Activated naive CD4-positive, alpha-beta T cell treated with anti-CD3 and anti-CD28 coated beads, Interleukin-2, amount 10 ng/mL, durations not matched to agents 7 days and 5 days (primary cell): ENCODE measurements at regions not wholly inside any gene's neighbourhood (a gene's known extent, or its start where the extent isn't known, plus 50 kb on each side); places are given as distances from the start of the nearest gene placed in this dataset.
"Not testable (repeated sequence)": the region's sequence is repeated elsewhere in the genome, so short reads cannot be mapped to it uniquely, and the experiment has no call there.

Source experiments
- CTCF ChIA-PET: fragments of 350-600 bp; sonication (Branson Sonifier 250); formaldehyde crosslinking; loops from one replicate; lab custom pipeline; 2021; ENCODE audit warnings: antibody characterized with exemption; lab: Charles Lee
- DNase-seq: peaks from one replicate; pipeline ENCODE4 v3.0.0-alpha.2; 2020
- H3K27ac Mint-ChIP-seq: one replicate; pipeline ENCODE4 v1.8.0; 2021; ENCODE audit warnings: mild to moderate bottlenecking, moderate library complexity, mixed read lengths
- H3K27me3 Mint-ChIP-seq: one replicate; pipeline ENCODE4 v1.8.0; 2021; ENCODE audit warnings: mild to moderate bottlenecking, mixed read lengths
- H3K36me3 Mint-ChIP-seq: one replicate; pipeline ENCODE4 v1.8.0; 2021; ENCODE audit warnings: mixed read lengths
- H3K4me1 Mint-ChIP-seq: one replicate; pipeline ENCODE4 v1.8.0; 2021; ENCODE audit warnings: mixed read lengths
- H3K4me3 Mint-ChIP-seq: one replicate; pipeline ENCODE4 v1.8.0; 2021; ENCODE audit warnings: mild to moderate bottlenecking, moderate library complexity, mixed read lengths
- H3K9me3 Mint-ChIP-seq: one replicate; pipeline ENCODE4 v1.8.0; 2021; ENCODE audit warnings: mixed read lengths

GRCh38 chr20:7790189-7790588 lies 150.1 kb downstream of the HAO1 start:
- no peaks in the 10 kb centered on the region for H3K27me3 Mint-ChIP-seq
- no peak overlapping the region for H3K4me3 Mint-ChIP-seq
- peaks cover 5% of the 10 kb centered on the region for H3K9me3 Mint-ChIP-seq
- no peaks in the 10 kb centered on the region for H3K4me1 Mint-ChIP-seq
- H3K27ac Mint-ChIP-seq, result no peak overlapping the region
- CTCF ChIA-PET, result no interaction called here
- H3K36me3 Mint-ChIP-seq, result no peaks in the 10 kb centered on the region
- DNase-seq, result no peak

- no peaks in the 10 kb centered on the region for H3K4me1 Mint-ChIP-seq
- CTCF ChIA-PET, result interaction anchor here (0.6 kb wide), 1 partner anchor 1714 kb away, joined by 5 read pairs; no protein-coding TSS in a partner anchor
- H3K9me3 Mint-ChIP-seq, result peaks cover 2% of the 10 kb centered on the region
- no peaks in the 10 kb centered on the region for H3K27me3 Mint-ChIP-seq
- DNase-seq, result no peak
- H3K4me3 Mint-ChIP-seq, result no peak overlapping the region
- H3K36me3 Mint-ChIP-seq, result no peaks in the 10 kb centered on the region
- H3K27ac Mint-ChIP-seq, result no peak overlapping the region
These were observed 147.9 kb downstream of the HAO1 start for GRCh38 chr20:7792150-7792869.

DNA sequence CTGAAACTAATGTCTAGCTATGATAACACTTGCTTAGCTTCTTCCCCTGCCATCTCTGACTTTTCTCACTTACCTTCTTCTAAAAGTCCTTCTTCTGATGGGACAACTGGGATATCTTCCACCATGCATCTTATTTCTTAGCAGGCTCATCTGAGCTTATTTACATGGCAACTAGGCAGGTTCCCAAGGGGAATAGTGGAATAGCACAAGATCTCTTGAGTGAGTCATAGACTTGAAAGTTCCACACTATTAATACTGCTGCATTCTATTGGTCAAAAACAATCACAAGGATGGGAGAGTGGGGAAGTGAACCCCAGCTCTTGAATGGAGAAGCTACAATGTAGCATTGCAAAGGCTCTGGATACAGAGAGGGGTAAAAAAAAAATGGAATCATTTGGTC lies 142.1 kb downstream of the HAO1 start:
- CTCF ChIA-PET, result interaction anchor here (0.7 kb wide), 1 partner anchor 1639 kb away, joined by 3 read pairs; no protein-coding TSS in a partner anchor
- H3K4me3 Mint-ChIP-seq, result no peak overlapping the region

GRCh38 chr20:7799862-7800261 lies 140.4 kb downstream of the HAO1 start:
- DNase-seq, result no peak
- Mint-ChIP-seq H3K4me3 (no peak overlapping the region), H3K36me3 (no peaks in the 10 kb centered on the region), H3K9me3 (peaks cover 11% of the 10 kb centered on the region), H3K27ac (no peak overlapping the region), H3K27me3 (no peaks in the 10 kb centered on the region), H3K4me1 (no peaks in the 10 kb centered on the region)
- CTCF ChIA-PET, result no interaction called here

More for the DNA sequence above, 142.1 kb downstream of the HAO1 start:
- Mint-ChIP-seq H3K27me3 (no peaks in the 10 kb centered on the region), H3K9me3 (peaks cover 3% of the 10 kb centered on the region), H3K27ac (no peak overlapping the region), H3K4me1 (no peaks in the 10 kb centered on the region), H3K36me3 (no peaks in the 10 kb centered on the region)
- DNase-seq, result no peak

DNA sequence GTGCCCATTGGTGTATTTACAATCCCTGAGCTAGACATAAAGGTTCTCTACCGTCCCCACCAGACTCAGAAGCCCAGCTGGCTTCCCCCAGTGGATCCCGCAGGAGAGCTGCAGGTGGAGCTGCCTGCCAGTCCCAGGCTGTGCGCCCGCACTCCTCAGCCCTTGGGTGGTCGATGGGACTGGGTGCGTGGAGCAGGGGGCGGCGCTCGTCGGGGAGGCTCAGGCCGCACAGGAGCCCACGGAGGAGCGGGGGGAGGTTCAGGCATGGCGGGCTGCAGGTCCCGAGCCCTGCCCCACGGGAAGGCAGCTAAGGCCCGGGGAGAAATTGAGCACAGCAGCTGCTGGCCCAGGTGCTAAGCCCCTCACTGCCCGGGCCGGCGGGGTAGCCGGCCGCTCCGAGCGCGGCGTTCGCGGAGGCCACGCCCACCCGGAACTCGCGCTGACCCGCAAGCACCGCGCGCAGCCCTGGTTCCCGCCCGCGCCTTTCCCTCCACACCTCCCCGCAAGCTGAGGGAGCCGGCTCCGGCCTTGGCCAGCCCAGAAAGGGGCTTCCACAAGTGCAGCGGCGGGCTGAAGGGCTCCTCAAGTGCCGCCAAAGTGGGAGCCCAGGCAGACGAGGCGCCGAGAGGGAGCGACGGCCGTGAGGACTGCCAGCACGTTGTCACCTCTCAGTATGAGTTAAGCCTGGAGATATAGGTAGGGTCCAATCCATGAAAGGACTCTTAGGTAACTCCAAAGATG lies 136.7 kb downstream of the HAO1 start:
- H3K9me3 Mint-ChIP-seq, result peaks cover 12% of the 10 kb centered on the region
- H3K4me3 Mint-ChIP-seq, result not testable (repeated sequence)

GRCh38 chr20:7806831-7807230 lies 133.4 kb downstream of the HAO1 start:
- H3K4me3 Mint-ChIP-seq, result no peak overlapping the region
- peaks cover 27% of the 10 kb centered on the region for H3K9me3 Mint-ChIP-seq
- H3K36me3 Mint-ChIP-seq, result no peaks in the 10 kb centered on the region
- H3K27me3 Mint-ChIP-seq, result no peaks in the 10 kb centered on the region
- no peak for DNase-seq
- H3K4me1 Mint-ChIP-seq, result no peaks in the 10 kb centered on the region
- H3K27ac Mint-ChIP-seq, result no peak overlapping the region
- CTCF ChIA-PET, result no interaction called here

More for the DNA sequence above, 136.7 kb downstream of the HAO1 start:
- DNase-seq, CTCF ChIA-PET, H3K4me1 Mint-ChIP-seq, H3K36me3 Mint-ChIP-seq, H3K27me3 Mint-ChIP-seq, H3K27ac Mint-ChIP-seq: not testable (repeated sequence)

DNA sequence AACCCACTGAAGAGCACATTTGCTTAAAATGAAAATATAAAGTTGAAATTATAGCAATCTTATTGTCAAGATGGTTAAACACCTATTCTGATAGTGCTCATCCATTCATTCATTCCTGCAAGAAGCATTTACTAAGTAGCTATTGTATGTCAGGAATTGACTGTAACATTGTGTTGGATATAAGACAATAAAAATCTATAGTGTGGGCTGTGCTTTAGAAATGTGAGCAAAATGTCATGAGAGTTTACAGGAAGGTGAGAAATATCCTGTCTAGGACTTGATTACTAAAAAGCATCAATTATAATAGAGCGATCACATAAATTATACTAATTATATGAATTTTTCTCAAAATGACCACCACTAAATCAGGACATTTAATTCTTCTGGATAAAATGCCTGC lies 123.0 kb downstream of the HAO1 start:
- Mint-ChIP-seq H3K4me1 (no peaks in the 10 kb centered on the region), H3K9me3 (peaks cover 8% of the 10 kb centered on the region), H3K36me3 (no peaks in the 10 kb centered on the region), H3K4me3 (no peak overlapping the region), H3K27ac (no peak overlapping the region), H3K27me3 (no peaks in the 10 kb centered on the region)
- CTCF ChIA-PET, result no interaction called here
- no peak for DNase-seq

GRCh38 chr20:7818477-7818876 lies 121.8 kb downstream of the HAO1 start:
- CTCF ChIA-PET, result no interaction called here
- Mint-ChIP-seq H3K9me3 (peaks cover 7% of the 10 kb centered on the region), H3K4me1 (no peaks in the 10 kb centered on the region), H3K4me3 (no peak overlapping the region), H3K27ac (no peak overlapping the region), H3K27me3 (no peaks in the 10 kb centered on the region), H3K36me3 (no peaks in the 10 kb centered on the region)
- no peak for DNase-seq

GRCh38 chr20:7820897-7821296 lies 119.4 kb downstream of the HAO1 start:
- Mint-ChIP-seq H3K36me3 (no peaks in the 10 kb centered on the region), H3K27me3 (no peaks in the 10 kb centered on the region), H3K4me3 (no peak overlapping the region), H3K27ac (no peak overlapping the region), H3K4me1 (no peaks in the 10 kb centered on the region), H3K9me3 (peaks cover 5% of the 10 kb centered on the region)
- CTCF ChIA-PET, result no interaction called here
- no peak for DNase-seq

- Mint-ChIP-seq H3K27ac (no peak overlapping the region), H3K4me1 (no peaks in the 10 kb centered on the region), H3K27me3 (no peaks in the 10 kb centered on the region), H3K4me3 (no peak overlapping the region), H3K36me3 (no peaks in the 10 kb centered on the region), H3K9me3 (peaks cover 5% of the 10 kb centered on the region)
- DNase-seq, result no peak
- CTCF ChIA-PET, result no interaction called here
These were observed 117.5 kb downstream of the HAO1 start for GRCh38 chr20:7822772-7823171.

DNA sequence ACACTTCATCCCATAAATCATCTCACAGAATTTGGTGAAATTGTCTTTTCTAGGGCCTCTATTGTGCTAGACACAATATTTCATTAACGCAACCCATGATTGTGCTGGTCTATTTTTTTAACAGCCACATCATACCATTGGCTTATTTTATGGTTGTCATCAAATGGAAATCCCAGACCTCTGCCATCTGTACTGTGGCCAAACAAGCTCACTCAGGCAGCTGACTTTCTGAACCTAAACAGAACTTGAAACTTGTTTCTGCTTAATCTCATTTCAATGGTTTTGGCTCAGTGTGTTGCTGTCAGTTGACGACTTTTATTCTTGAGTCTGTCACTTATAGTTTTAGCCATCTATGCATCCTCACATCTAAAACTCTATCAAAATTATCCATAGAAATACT lies 111.8 kb downstream of the HAO1 start:
- no peaks in the 10 kb centered on the region for H3K4me1 Mint-ChIP-seq
- H3K27ac Mint-ChIP-seq, result no peak overlapping the region
- no peaks in the 10 kb centered on the region for H3K36me3 Mint-ChIP-seq
- CTCF ChIA-PET, result no interaction called here
- H3K27me3 Mint-ChIP-seq, result no peaks in the 10 kb centered on the region
- no peak overlapping the region for H3K4me3 Mint-ChIP-seq
- H3K9me3 Mint-ChIP-seq, result peaks cover 2% of the 10 kb centered on the region
- no peak for DNase-seq

GRCh38 chr20:7829031-7829430 lies 111.2 kb downstream of the HAO1 start:
- Mint-ChIP-seq H3K27ac (no peak overlapping the region), H3K4me1 (no peaks in the 10 kb centered on the region), H3K4me3 (no peak overlapping the region), H3K36me3 (no peaks in the 10 kb centered on the region), H3K27me3 (no peaks in the 10 kb centered on the region), H3K9me3 (peaks cover 3% of the 10 kb centered on the region)
- CTCF ChIA-PET, result no interaction called here
- DNase-seq, result no peak

- Mint-ChIP-seq H3K9me3 (peaks cover 5% of the 10 kb centered on the region), H3K4me3 (no peak overlapping the region), H3K4me1 (no peaks in the 10 kb centered on the region), H3K36me3 (no peaks in the 10 kb centered on the region), H3K27me3 (no peaks in the 10 kb centered on the region), H3K27ac (no peak overlapping the region)
- no peak for DNase-seq
- CTCF ChIA-PET, result no interaction called here
These were observed 110.5 kb downstream of the HAO1 start for GRCh38 chr20:7829776-7830175.
